ENCODE measurements at regions not wholly inside any gene's neighbourhood (a gene's known extent, or its start where the extent isn't known, plus 50 kb on each side); places are given as distances from the start of the nearest gene placed in this dataset.

DNA sequence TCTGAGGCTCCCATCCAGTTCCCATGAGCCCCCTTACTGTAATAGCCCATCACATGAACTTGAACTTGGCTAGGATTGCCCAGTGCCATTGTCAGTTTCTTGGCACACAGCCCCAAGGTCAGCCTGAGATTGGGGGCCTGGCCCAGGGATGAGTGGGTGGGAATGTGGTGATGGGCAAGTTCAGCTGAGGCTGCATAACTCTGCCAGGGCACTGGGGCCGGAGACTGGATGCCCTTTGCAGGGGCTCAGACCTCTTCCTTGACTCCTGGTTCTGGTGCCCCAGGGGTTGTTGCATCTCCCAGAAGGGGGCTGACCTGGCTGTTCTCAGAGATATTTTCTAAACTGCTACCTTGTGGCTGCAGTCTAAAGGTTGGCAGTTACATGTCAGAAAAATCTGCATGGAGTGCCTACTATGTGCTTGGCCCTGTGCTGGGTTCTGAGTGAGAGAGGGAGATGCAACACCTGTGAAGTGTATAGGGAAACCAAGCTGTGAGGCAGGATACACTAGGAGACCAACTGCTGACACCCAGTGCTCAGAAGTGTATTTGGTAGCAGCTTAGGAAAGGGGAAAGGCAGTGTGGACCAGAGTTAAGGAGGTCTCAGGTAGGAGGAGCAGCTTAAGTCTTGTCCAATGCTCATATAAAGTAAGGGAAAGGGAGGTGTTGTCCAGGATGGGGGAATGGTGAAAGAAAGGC is 74.8 kb upstream of the PRR23C start:
- TF ChIP-seq, protein P1, sequence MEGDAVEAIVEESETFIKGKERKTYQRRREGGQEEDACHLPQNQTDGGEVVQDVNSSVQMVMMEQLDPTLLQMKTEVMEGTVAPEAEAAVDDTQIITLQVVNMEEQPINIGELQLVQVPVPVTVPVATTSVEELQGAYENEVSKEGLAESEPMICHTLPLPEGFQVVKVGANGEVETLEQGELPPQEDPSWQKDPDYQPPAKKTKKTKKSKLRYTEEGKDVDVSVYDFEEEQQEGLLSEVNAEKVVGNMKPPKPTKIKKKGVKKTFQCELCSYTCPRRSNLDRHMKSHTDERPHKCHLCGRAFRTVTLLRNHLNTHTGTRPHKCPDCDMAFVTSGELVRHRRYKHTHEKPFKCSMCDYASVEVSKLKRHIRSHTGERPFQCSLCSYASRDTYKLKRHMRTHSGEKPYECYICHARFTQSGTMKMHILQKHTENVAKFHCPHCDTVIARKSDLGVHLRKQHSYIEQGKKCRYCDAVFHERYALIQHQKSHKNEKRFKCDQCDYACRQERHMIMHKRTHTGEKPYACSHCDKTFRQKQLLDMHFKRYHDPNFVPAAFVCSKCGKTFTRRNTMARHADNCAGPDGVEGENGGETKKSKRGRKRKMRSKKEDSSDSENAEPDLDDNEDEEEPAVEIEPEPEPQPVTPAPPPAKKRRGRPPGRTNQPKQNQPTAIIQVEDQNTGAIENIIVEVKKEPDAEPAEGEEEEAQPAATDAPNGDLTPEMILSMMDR (IDR thresholded peaks at IDR 0.05; ENCODE audit: low read depth, low read length) = no peak
- DNase-seq = no peak
- Histone ChIP-seq H3K4me1 (no peaks in the 10 kb centered on the region), H3K36me3 (no peaks in the 10 kb centered on the region), H3K4me3 (ENCODE audit: low read depth, low read length) (no peak overlapping the region), H3K9me3 (no peaks in the 10 kb centered on the region), H3K27me3 (no peaks in the 10 kb centered on the region)

DNA sequence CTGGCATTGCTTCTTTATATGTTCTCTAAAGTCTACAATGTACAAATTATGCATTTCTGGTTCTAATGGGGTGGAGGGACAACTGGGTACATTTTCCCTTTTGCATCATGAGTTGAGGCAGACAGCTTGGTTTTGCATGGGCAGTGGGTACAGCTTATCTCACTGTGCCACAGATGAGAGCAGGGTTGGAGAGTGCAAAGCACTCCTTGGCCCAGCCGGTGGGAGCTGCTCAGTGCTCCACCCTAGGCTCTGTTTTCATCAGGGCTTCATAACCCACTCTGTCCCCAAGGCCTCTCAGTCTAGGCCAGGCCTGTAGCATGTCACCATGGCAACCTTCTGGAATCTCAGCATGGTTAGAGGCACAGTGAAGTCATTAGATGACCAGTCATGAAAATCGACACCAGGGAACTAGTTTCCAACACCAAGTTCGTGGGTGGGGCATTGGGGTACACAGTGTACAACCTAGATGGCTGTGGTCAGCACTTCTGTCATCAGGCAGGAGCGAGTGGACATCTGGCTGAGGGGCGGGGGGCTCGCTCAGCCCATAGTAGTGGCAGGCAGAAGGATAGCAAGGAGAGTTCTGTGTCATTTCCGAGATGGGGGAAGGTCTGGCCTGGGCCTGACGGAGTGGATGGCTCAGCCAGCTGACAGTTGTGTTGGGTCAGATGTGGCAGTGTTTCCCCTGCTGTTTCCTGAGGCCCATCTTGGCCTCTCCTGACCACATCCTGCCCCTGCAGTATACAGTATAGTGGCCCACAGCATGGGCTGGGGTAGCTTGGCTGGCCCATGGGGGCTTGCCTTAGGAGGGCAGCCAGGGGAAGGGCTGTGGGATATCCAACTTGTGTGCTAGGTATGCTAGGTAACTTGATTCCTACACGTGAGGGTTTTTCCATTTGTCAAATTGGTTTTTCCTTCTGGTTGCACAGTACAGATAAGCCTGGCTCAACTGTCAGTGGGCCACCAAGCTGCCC is 75.7 kb upstream of the PRR23C start:
- Histone ChIP-seq H3K4me3 (ENCODE audit: low read depth, low read length) (no peak overlapping the region), H3K27me3 (no peaks in the 10 kb centered on the region), H3K36me3 (no peaks in the 10 kb centered on the region), H3K4me1 (no peaks in the 10 kb centered on the region), H3K9me3 (no peaks in the 10 kb centered on the region)
- DNase-seq = no peak
- TF ChIP-seq, protein P1 (IDR thresholded peaks at IDR 0.05; ENCODE audit: low read depth, low read length) = no peak

DNA sequence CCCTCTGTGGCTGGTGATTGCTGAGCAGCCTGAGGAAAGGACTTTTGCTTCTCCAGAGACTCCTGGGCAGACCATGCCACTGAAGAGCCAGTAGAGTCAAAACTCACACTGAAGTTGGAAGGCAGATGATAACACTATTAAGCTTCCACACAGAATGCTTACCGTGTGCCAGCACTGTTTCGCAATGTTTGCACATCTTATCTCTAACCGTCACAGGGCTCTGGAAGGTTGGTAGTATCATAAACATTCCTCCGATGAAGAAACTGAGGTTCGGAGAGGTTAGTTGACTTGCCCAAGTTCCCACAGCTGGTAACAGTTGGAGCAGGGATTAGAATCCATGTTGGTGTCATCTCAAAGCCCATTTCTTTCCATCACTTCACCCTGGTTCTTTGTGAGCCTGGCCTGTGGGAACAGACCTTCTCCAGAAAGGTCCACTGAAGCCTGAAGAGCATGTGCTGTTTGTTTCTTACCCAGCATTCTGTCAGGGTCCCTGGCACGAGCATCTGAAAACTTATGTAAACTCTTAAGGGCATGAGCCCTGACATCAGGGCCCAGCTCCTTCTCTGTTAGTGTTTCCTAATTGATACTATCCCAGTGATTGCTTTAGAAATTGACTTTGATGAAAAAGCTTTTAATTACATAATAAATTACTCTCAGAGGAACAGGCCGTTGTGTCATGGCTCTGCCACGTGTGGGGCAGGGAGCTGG is 77.0 kb upstream of the PRR23C start:
- H3K36me3 ChIP-seq = no peaks in the 10 kb centered on the region
- no peaks in the 10 kb centered on the region for H3K4me1 ChIP-seq
- DNase-seq = no peak
- H3K27me3 ChIP-seq = no peaks in the 10 kb centered on the region
- TF ChIP-seq, protein P1 (IDR thresholded peaks at IDR 0.05; ENCODE audit: low read depth, low read length) = no peak
- H3K9me3 ChIP-seq = no peaks in the 10 kb centered on the region
- no peak overlapping the region for H3K4me3 ChIP-seq (ENCODE audit: low read depth, low read length)

DNA sequence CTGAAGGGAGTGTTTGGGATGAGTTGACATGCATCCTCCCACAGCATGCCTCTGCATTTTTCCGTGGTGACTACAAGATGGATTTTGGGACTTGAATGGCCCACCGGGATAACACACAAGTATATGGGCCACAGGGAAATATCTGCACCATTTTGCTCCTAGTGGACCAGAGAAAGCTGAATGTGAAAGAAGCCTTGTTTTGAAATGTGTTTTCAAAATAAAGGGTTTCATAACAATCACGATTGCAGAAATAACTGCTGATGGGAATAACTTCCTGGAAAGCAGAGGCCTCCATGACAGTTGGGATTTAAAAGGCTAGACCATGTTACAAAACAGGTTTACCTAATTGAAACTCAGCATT is 77.5 kb upstream of the PRR23C start:
- Histone ChIP-seq H3K9me3 (no peaks in the 10 kb centered on the region), H3K27me3 (no peaks in the 10 kb centered on the region), H3K4me1 (no peaks in the 10 kb centered on the region), H3K36me3 (no peaks in the 10 kb centered on the region), H3K4me3 (ENCODE audit: low read depth, low read length) (no peak overlapping the region)
- no peak for DNase-seq
- TF ChIP-seq, protein P1 (IDR thresholded peaks at IDR 0.05; ENCODE audit: low read depth, low read length) = no peak

DNA sequence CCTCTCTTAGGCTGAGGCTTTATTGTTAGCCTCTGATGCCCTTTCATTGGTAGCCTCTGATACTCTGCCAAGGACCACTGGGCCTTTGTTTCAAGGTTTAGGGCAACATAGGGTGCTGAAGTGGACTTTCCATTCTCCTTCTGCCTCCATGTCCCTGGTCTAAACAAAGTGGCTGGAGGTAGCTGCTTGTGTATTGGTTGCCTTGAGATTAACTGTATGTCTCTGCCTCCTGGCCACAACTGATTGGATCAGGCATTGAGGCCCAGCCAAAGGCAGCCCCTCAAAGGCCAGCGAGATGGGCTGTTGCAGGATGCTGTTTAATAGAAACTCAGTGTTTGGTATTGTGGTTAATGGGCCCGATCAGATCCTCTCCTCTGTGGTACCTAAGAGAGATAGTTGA is 77.9 kb upstream of the PRR23C start:
- Histone ChIP-seq H3K9me3 (no peaks in the 10 kb centered on the region), H3K27me3 (no peaks in the 10 kb centered on the region), H3K36me3 (no peaks in the 10 kb centered on the region), H3K4me1 (no peaks in the 10 kb centered on the region), H3K4me3 (ENCODE audit: low read depth, low read length) (no peak overlapping the region)
- DNase-seq = no peak
- TF ChIP-seq, protein P1 (IDR thresholded peaks at IDR 0.05; ENCODE audit: low read depth, low read length) = no peak
